SU-DHL-6 (cell line): ENCODE measurements at regions not wholly inside any gene's neighbourhood (a gene's known extent, or its start where the extent isn't known, plus 50 kb on each side); places are given as distances from the start of the nearest gene placed in this dataset.

Experiments
- H2AFZ ChIP-seq: fragments of 200-600 bp; sonication (generic); 2 replicates; pipeline ENCODE4 v1.6.1; 2014; ENCODE audit warnings: low read depth, mild to moderate bottlenecking, moderate library complexity, mixed read lengths, antibody characterized with exemption, low read length; ENCODE audit not compliant: severe bottlenecking
- H3F3A ChIP-seq: fragments of 200-600 bp; shearing (Covaris generic); 2 replicates; pipeline ENCODE4 v1.6.0; 2016; ENCODE audit warnings: antibody characterized with exemption, mild to moderate bottlenecking; ENCODE audit not compliant: insufficient read depth
- H3K27ac ChIP-seq: fragments of 200-600 bp; sonication (generic); 2 replicates; pipeline ENCODE4 v1.5.1; 2016; ENCODE audit warnings: low read depth, mild to moderate bottlenecking, low read length, moderate library complexity, mixed read lengths
- H3K27me3 ChIP-seq: fragments of 200-600 bp; sonication (generic), shearing (Covaris generic); 2 replicates; pipeline ENCODE4 v1.6.0; 2014; ENCODE audit warnings: mild to moderate bottlenecking, low read length
- H3K36me3 ChIP-seq: fragments of 200-600 bp; sonication (generic); 2 replicates; pipeline ENCODE4 v1.6.1; 2014; ENCODE audit warnings: mild to moderate bottlenecking, low read length, mixed read lengths
- H3K4me2 ChIP-seq: fragments of 300-600, 200-600 bp; shearing (Covaris generic), sonication (generic); 2 replicates; pipeline ENCODE4 v1.6.0; 2014; ENCODE audit warnings: low read length, low read depth, mild to moderate bottlenecking; ENCODE audit not compliant: poor library complexity, severe bottlenecking
- H3K4me3 ChIP-seq: fragments of 200-600 bp; sonication (generic); 2 replicates; pipeline ENCODE4 v1.5.1; 2014; ENCODE audit warnings: antibody characterized with exemption, low read length, mild to moderate bottlenecking, mixed read lengths; ENCODE audit not compliant: insufficient read depth, poor library complexity, severe bottlenecking
- H3K79me2 ChIP-seq: fragments of 200-600 bp; sonication (generic); 2 replicates; pipeline ENCODE4 v1.6.1; 2014; ENCODE audit warnings: mild to moderate bottlenecking, low read length, moderate library complexity; ENCODE audit not compliant: insufficient read depth
- H3K9ac ChIP-seq: fragments of 200-600 bp; sonication (generic); 2 replicates; pipeline ENCODE4 v1.7.0; 2014; ENCODE audit warnings: mild to moderate bottlenecking, low read length
- H3K9me2 ChIP-seq: fragments of 200-600 bp; sonication (generic); replicated peaks from 2 replicates; pipeline ENCODE4 v1.6.1; 2014; ENCODE audit warnings: low read length; ENCODE audit not compliant: insufficient read depth
- H3K9me3 ChIP-seq: fragments of 200-600 bp; sonication (generic); 2 replicates; pipeline ENCODE4 v1.6.1; 2014; ENCODE audit warnings: low read length, mixed read lengths; ENCODE audit not compliant: insufficient read depth
- H4K20me1 ChIP-seq: fragments of 200-600 bp; sonication (generic); 2 replicates; pipeline ENCODE4 v1.6.1; 2014; ENCODE audit warnings: low read depth, mild to moderate bottlenecking, antibody characterized with exemption, low read length, moderate library complexity, mixed read lengths
- CTCF ChIP-seq: fragments of 200-600 bp; sonication (generic); IDR thresholded peaks from one replicate; pipeline ENCODE4 v1.5.1; 2017; ENCODE audit warnings: antibody characterized with exemption, mild to moderate bottlenecking, low read length, moderate library complexity; ENCODE audit not compliant: insufficient read depth, poor library complexity, severe bottlenecking
- EZH2phosphoT487 ChIP-seq: fragments of 200-600 bp; sonication (generic), shearing (Covaris generic); conservative IDR thresholded peaks from 2 replicates; pipeline ENCODE4 v1.6.1; 2018; ENCODE audit warnings: mild to moderate bottlenecking, antibody characterized with exemption, low read length, moderate library complexity, mixed read lengths

GRCh38 chr9:13823026-13823425, 490.9 kb downstream of the NFIB start:
- TF ChIP-seq CTCF (no peak), EZH2phosphoT487 (no peak)
- Histone ChIP-seq H3K9me3 (no peaks in the 10 kb centered on the region), H3F3A (no peaks in the 10 kb centered on the region), H3K4me2 (no peak overlapping the region), H4K20me1 (no peaks in the 10 kb centered on the region), H3K9ac (no peak overlapping the region), H3K9me2 (no peaks in the 10 kb centered on the region), H3K79me2 (no peaks in the 10 kb centered on the region), H2AFZ (no peak overlapping the region), H3K4me3 (no peak overlapping the region), H3K36me3 (no peaks in the 10 kb centered on the region), H3K27ac (no peak overlapping the region), H3K27me3 (no peaks in the 10 kb centered on the region)

DNA sequence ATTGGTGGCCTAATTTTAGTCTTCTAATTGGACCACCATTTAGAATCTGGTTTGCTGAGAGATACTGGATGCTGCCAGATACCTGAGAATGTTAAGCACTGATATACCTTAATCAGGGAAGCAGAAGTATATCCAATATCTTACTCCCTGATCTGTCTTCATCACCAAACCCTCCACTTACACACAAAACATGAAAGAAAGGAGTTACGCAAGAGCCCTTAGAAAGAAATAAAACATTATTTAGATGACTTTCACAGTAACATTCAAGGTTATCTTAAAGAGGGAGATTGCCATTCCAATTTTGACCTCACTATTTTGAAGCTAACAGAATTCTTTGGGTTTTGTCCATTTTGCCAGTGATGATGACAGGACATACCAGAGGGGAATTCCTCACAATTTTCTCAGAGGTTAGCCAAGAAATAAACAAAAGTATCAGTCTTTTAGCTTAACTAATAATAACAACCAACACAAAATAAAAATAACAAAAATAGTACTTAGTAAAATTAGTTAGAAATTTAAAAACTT, 496.1 kb downstream of the NFIB start:
- no peak overlapping the region for H3K9ac ChIP-seq
- no peak overlapping the region for H3K4me3 ChIP-seq
- TF ChIP-seq CTCF (no peak), EZH2phosphoT487 (no peak)
- H3K4me2 ChIP-seq = no peak overlapping the region
- H3K9me3 ChIP-seq = no peaks in the 10 kb centered on the region
- H2AFZ ChIP-seq = no peak overlapping the region
- no peaks in the 10 kb centered on the region for H3K27me3 ChIP-seq
- H3K27ac ChIP-seq = no peak overlapping the region
- H3F3A ChIP-seq = no peaks in the 10 kb centered on the region
- no peaks in the 10 kb centered on the region for H4K20me1 ChIP-seq
- H3K9me2 ChIP-seq = no peaks in the 10 kb centered on the region
- H3K36me3 ChIP-seq = no peaks in the 10 kb centered on the region
- no peaks in the 10 kb centered on the region for H3K79me2 ChIP-seq

GRCh38 chr9:13816837-13817236, 497.1 kb downstream of the NFIB start:
- Histone ChIP-seq H3K9ac (no peak overlapping the region), H3F3A (no peaks in the 10 kb centered on the region), H3K9me3 (no peaks in the 10 kb centered on the region), H3K79me2 (no peaks in the 10 kb centered on the region), H3K36me3 (no peaks in the 10 kb centered on the region), H3K4me2 (no peak overlapping the region), H3K27me3 (no peaks in the 10 kb centered on the region), H3K27ac (no peak overlapping the region), H2AFZ (no peak overlapping the region), H4K20me1 (no peaks in the 10 kb centered on the region), H3K4me3 (no peak overlapping the region), H3K9me2 (no peaks in the 10 kb centered on the region)
- TF ChIP-seq CTCF = no peak
- TF ChIP-seq EZH2phosphoT487 = no peak
